MM.1S (cell line): ENCODE measurements at regions not wholly inside any gene's neighbourhood (a gene's known extent, or its start where the extent isn't known, plus 50 kb on each side); places are given as distances from the start of the nearest gene placed in this dataset.

Experiments used
- DNase-seq: peaks from one replicate; pipeline ENCODE4 v3.0.0-alpha.2; 2015
- H2AFZ ChIP-seq: fragments of 300-600 bp; sonication (generic); 2 replicates; pipeline ENCODE4 v1.6.0; 2016; ENCODE audit warnings: antibody characterized with exemption, low read length
- H3F3A ChIP-seq: fragments of 300-600 bp; sonication (generic); 2 replicates; pipeline ENCODE4 v1.6.1; 2016; ENCODE audit warnings: mild to moderate bottlenecking, antibody characterized with exemption, low read length, moderate library complexity, mixed read lengths; ENCODE audit not compliant: insufficient read depth
- H3K27ac ChIP-seq: fragments of 300-600 bp; sonication (generic); 2 replicates; pipeline ENCODE4 v1.5.1; 2016; ENCODE audit warnings: mild to moderate bottlenecking, low read length
- H3K27me3 ChIP-seq: fragments of 300-600 bp; sonication (generic); replicated peaks from 2 replicates; pipeline ENCODE4 v1.6.0; 2016; ENCODE audit warnings: low read length; ENCODE audit not compliant: insufficient read depth
- H3K36me3 ChIP-seq: fragments of 300-600 bp; sonication (generic); replicated peaks from 2 replicates; pipeline ENCODE4 v1.6.1; 2016; ENCODE audit warnings: mild to moderate bottlenecking, low read length, mixed read lengths; ENCODE audit not compliant: insufficient read depth
- H3K4me1 ChIP-seq: fragments of 300-600 bp; sonication (generic); 2 replicates; pipeline ENCODE4 v1.6.1; 2016; ENCODE audit warnings: low read length, mixed read lengths
- H3K4me2 ChIP-seq: fragments of 300-600 bp; sonication (generic); 2 replicates; pipeline ENCODE4 v1.6.0; 2016; ENCODE audit warnings: low read depth, low read length
- H3K4me3 ChIP-seq: fragments of 300-600 bp; sonication (generic); 2 replicates; pipeline ENCODE4 v1.5.1; 2016; ENCODE audit warnings: low read length, mixed read lengths
- H3K79me2 ChIP-seq: fragments of 300-600 bp; sonication (generic); 2 replicates; pipeline ENCODE4 v1.6.1; 2016; ENCODE audit warnings: mixed run types, low read length, mixed read lengths
- H3K9ac ChIP-seq: fragments of 300-600 bp; sonication (generic); 2 replicates; pipeline ENCODE4 v1.6.1; 2016; ENCODE audit warnings: low read length, mixed read lengths
- H3K9me2 ChIP-seq: fragments of 300-600 bp; sonication (generic); replicated peaks from 2 replicates; pipeline ENCODE4 v1.6.1; 2016; ENCODE audit warnings: mild to moderate bottlenecking, low read length, mixed read lengths; ENCODE audit not compliant: insufficient read depth
- H3K9me3 ChIP-seq: fragments of 300-600 bp; sonication (generic); replicated peaks from 2 replicates; pipeline ENCODE4 v1.6.1; 2016; ENCODE audit warnings: mild to moderate bottlenecking, low read length, mixed read lengths; ENCODE audit not compliant: insufficient read depth
- H4K20me1 ChIP-seq: fragments of 300-600 bp; sonication (generic); 2 replicates; pipeline ENCODE4 v1.6.1; 2016; ENCODE audit warnings: mild to moderate bottlenecking, low read length, moderate library complexity, mixed read lengths; ENCODE audit not compliant: insufficient read depth
- CTCF ChIP-seq: fragments of 300-600 bp; sonication (generic); IDR thresholded peaks from 2 replicates; pipeline ENCODE4 v1.5.1; 2016; ENCODE audit warnings: antibody characterized with exemption, low read length, mixed read lengths
- EZH2 ChIP-seq: fragments of 300-600 bp; sonication (generic); optimal IDR thresholded peaks from 2 replicates; pipeline ENCODE3; 2017; ENCODE audit warnings: low read depth, mild to moderate bottlenecking, antibody characterized with exemption, low read length, mixed read lengths
- EZH2phosphoT487 ChIP-seq: fragments of 300-600 bp; sonication (generic); IDR thresholded peaks from 2 replicates; pipeline ENCODE4 v1.6.1; 2018; ENCODE audit warnings: antibody characterized with exemption, low read length

GRCh38 chr9:7601739-7602138 lies 197.8 kb downstream of the DMAC1 start:
- Histone ChIP-seq H2AFZ (no peak overlapping the region), H3F3A (no peaks in the 10 kb centered on the region), H3K9ac (no peak overlapping the region), H3K27me3 (no peaks in the 10 kb centered on the region), H3K79me2 (no peaks in the 10 kb centered on the region), H3K27ac (no peak overlapping the region), H3K4me2 (no peak overlapping the region), H4K20me1 (no peaks in the 10 kb centered on the region), H3K36me3 (no peaks in the 10 kb centered on the region), H3K9me3 (no peaks in the 10 kb centered on the region), H3K4me3 (no peak overlapping the region), H3K4me1 (no peaks in the 10 kb centered on the region), H3K9me2 (no peaks in the 10 kb centered on the region)
- TF ChIP-seq EZH2phosphoT487 (no peak), EZH2 (no peak), CTCF (no peak)
- DNase-seq: no peak

- no peaks in the 10 kb centered on the region for H4K20me1 ChIP-seq
- no peaks in the 10 kb centered on the region for H3K9me3 ChIP-seq
- H2AFZ ChIP-seq: no peak overlapping the region
- no peak overlapping the region for H3K9ac ChIP-seq
- no peaks in the 10 kb centered on the region for H3K36me3 ChIP-seq
- H3K4me2 ChIP-seq: no peak overlapping the region
- no peaks in the 10 kb centered on the region for H3K4me1 ChIP-seq
- DNase-seq: no peak
- H3F3A ChIP-seq: no peaks in the 10 kb centered on the region
- H3K79me2 ChIP-seq: no peaks in the 10 kb centered on the region
- no peak overlapping the region for H3K4me3 ChIP-seq
- H3K27me3 ChIP-seq: no peaks in the 10 kb centered on the region
- H3K9me2 ChIP-seq: no peaks in the 10 kb centered on the region
- H3K27ac ChIP-seq: no peak overlapping the region
- TF ChIP-seq EZH2phosphoT487 (no peak), EZH2 (no peak), CTCF (no peak)
Observed at GRCh38 chr9:7597716-7598115, 201.9 kb downstream of the DMAC1 start.

- no peak for DNase-seq
- Histone ChIP-seq H3K36me3 (no peaks in the 10 kb centered on the region), H2AFZ (no peak overlapping the region), H3K9me3 (no peaks in the 10 kb centered on the region), H3K9ac (no peak overlapping the region), H3K4me3 (no peak overlapping the region), H3K9me2 (no peaks in the 10 kb centered on the region), H3K27ac (no peak overlapping the region), H3F3A (no peaks in the 10 kb centered on the region), H3K27me3 (no peaks in the 10 kb centered on the region), H3K79me2 (no peaks in the 10 kb centered on the region), H4K20me1 (no peaks in the 10 kb centered on the region), H3K4me2 (no peak overlapping the region), H3K4me1 (no peaks in the 10 kb centered on the region)
- no peak for TF ChIP-seq CTCF
- no peak for TF ChIP-seq EZH2phosphoT487
- no peak for TF ChIP-seq EZH2
Observed at GRCh38 chr9:7592321-7593316, 207.0 kb downstream of the DMAC1 start.
